Mesenteric fat pad (tissue), 1 donor: ENCODE measurements at regions not wholly inside any gene's neighbourhood (a gene's known extent, or its start where the extent isn't known, plus 50 kb on each side); places are given as distances from the start of the nearest gene placed in this dataset.
"Not testable (repeated sequence)": the region's sequence is repeated elsewhere in the genome, so short reads cannot be mapped to it uniquely, and the experiment has no call there.

Source experiments
- DNase-seq: peaks from one replicate; pipeline ENCODE4 v3.0.0-alpha.2; 2020; ENCODE audit warnings: low spot score
- donor health status: DM: yes; HTN: yes; CAD: no.

DNA sequence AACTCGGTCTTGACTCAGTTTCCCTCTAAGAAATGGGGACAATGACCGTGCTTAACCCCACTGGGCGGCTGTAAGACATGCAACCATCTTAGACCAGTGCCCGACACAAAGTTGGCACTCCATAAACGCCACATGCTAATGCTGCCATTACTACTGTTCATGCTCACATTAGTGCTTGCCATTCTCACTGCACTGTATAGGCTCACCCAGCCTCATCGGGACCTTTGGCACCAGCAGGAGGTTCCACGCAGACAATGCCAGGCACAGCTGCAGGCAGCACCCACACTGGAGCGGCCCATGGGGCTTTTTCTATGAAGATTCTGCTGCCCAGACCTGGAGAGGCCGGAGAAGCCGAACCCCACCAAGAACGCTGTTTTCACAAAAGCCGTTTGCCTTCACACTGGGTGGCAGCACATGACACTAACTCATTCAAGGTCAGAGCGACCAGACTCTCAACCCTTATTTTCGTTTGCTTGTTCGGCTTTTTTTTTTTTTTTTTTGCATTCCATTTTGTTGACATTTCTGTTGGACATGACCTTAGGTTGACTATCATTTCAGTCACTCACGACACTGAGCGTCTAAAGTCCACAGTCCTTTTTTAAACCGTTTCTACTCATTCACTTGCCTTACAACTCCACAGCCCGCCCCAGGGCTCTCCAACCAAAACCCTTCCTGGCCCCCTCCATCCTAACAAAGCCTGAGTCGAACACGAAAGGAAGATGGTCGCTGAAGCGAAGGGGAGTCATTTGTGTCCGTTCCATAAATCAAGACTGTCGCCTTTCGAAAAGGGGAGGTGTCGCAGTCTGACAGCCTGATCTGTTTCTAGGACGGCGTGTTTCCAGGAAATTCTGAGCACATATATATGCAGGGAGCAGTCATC, 124.4 kb upstream of the RNF32 start:
- no peak for DNase-seq

DNA sequence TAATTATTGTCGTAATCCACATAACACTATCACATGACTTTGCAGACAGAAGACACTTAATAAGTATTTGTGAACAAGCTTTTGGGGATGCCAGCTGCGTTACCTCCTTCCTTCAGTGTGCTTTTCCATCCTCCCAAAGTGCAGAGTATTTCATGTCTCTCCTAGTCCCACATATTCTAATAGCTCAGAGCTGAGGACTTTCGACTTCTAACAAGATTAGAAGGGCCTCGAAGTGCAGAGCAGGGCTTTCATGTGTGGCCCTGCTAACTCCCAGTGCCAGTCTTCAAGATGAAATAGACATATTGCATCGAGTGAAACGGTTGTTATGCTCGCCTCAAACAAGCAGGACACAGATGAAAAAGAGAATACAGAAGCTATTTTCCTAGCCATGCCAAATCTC, 125.7 kb upstream of the RNF32 start:
- DNase-seq = no peak

DNA sequence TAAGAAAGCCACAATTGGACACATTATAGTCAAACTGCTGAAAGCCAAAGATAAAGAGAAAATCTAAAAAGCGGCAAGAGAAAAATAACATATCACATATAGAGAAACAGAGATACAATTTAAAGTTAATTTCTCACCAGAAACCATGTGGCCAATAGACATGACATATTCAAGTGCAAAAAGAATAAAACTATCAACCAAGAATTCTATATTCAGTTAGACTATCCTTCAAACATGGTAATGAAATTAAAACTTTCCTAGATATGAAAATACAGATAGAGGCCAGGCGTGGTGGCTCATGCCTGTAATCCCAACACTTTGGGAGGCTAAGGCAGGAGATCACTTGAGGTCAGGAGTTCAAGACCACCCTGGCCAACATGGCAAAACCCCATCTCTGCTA, 129.1 kb upstream of the RNF32 start:
- no peak for DNase-seq

DNA sequence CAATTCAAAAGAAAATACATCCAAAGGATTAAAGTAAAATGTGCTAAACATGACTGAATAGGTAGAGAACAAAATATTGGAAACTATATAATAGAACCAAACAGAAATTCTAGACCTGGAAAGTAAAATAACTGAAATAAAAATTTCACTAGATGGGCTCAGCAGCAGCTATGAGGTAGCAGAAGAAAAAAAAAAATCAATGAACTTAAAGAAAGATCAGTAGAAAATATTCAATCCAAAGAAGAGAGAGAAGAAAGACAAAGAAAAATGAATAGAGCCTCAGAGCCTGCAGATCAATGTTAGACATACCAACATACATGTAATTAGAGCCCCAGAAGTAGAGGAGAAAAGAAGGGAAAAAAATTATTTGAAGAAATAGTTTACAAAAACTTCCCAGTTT, 129.6 kb upstream of the RNF32 start:
- no peak for DNase-seq

DNA sequence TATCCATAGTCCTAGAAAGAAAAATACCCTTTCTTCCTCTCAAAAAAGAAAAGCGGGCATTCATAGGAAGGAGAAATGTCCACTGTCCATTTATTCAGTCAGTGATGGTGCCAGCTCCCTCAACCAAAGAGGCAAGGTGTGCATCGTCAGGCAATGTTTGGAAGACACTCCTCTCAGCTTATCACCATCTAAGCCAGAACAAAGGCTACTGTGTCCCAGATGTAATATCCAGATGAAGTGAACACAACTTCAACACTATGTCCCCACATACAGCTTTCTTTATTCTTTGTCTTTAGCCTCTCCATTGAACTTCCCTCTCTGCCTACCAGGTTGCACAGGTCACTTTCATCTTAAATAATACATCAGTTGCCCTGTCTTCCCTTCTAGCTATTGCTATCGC, 131.4 kb upstream of the RNF32 start:
- no peak for DNase-seq

DNA sequence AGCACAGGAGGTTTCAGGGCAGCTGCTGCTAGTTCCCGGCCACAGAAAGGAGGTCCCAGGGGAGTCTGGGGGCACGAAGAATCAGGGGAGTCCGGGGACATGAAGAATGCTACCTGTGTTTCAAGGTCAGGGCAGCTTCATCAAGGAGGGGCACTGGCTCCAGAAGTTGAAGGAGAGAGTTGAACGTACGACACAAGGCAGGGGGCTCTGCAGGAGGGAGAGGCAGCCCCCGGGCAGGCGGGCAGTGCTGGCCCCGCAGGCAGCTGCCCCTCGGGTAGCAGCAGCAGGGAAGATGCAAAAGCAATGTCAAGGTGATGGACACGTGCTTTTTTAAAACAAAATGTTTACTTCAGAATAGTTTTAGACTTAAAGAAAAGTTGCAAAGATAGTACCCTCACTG, 134.7 kb upstream of the RNF32 start:
- no peak for DNase-seq

DNA sequence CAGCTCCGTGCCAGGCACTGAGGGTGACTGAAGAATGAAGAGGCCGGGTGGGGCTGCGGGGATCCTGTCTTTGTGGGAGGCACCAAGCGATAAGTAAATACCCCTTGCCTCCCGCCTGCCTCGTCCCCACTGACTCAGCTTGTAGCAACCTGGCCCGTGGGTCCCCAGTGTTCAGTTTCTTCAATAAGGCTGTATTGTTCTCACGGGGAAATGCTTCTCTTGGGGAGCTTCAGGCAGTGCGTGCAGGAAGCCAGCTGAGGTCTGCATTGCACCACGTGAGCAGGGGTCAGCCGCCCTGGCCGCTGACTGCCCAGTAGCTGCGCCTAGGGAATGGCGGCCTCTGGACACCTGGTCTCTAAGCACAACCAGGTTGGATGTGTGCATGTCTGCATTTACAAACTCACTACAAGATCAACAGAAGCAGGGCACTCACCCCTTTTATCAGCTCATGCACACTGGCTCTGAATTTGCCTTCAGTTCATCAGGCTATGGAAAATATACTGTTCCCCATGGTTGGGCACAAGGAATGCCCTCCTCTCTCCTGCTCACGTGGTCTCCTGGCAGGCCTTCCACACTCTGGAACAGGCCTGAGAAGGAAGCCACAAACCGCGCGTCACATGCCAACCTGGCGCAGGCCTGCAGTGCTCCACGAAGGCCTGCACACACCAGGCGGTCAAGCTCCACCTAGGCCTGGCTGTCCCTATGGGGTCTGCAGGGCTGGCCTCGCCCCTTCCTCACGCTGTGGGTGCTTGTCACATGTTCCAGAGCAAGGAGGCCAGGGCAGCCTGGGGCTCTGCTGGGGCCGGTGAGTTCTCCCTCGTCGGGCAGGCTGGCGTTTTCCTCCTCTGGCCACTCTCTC, 135.7 kb upstream of the RNF32 start:
- DNase-seq = no peak

DNA sequence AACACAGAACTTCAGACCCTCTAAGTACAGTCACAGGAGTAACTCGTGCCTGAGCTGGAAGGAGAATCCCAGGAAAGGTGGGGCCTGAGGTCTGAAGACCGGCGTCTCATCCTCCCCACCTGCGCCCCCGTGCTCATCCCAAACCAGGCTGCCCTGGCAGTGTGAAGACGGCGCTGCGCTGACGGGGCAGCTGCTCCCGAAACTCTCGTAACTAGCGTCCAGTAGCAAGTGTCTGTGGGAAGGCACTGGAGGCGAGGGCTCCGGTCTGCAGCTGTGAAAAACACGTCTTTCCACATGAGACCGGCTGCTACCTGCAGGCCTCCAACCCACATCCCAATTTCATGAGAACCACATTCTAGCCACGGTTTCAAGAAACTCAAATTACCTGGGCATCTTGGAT, 136.6 kb upstream of the RNF32 start:
- no peak for DNase-seq

DNA sequence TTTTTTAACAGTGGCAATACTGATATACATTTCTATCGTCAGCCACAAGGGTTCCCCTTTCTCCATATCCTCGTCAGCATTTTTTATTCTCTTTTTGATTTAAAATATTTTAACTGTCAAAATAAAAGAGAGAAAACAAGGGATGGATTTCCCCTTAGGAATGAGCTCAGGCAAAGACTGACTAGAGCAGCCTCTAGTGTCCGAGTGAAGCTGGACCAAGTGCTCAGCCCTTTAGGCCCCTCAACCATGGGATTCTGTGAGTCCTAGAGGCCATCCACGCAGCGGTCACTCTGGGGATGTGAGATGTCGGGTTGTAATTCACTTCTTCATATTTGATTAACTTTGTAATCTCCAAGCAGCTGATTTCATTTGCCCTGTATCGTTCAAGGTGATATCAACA, 137.4 kb upstream of the RNF32 start:
- no peak for DNase-seq

DNA sequence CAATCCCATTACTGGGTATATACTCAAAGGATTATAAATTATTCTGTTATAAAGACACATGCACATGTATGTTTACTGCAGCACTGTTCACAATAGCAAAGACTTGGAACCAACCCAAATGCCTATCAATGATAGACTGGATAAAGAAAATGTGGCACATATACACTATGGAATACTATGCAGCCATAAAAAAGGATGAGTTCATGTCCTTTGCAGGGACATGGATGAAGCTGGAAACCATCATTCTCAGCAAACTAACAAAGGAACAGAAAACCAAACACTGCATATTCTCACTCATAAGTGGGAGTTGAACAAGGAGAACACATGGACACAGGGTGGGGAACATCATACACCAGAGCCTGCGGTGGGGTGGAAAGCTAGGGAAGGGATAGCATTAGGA, 138.8 kb upstream of the RNF32 start:
- DNase-seq = not testable (repeated sequence)

DNA sequence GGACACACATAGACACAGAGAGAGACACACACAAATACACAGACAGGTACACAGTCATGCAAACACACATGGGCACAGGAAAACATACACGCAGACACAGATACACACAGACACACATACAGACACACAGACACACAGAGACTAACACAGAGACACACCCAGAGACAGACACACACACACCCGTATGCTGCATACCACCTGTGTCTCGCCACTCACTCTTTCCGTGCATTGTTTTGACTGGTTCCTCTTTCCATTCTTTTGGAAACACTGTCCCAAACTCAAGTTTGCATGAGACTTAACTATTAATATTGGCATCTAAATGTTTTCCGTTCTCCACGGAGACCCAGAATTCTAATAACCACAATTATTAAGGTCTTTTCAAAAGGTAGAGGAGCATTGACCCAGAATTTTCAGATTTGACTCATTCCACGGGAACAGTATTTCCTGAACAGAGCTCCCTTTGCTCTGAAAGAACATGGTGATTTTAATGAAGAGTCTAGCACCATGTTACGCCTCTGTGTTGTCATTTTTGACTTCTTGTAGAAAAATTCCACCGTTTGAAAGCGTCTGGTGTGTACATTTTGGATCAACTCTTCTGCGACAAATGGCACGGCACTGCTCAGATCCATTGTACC, 141.2 kb upstream of the RNF32 start:
- DNase-seq = no peak

DNA sequence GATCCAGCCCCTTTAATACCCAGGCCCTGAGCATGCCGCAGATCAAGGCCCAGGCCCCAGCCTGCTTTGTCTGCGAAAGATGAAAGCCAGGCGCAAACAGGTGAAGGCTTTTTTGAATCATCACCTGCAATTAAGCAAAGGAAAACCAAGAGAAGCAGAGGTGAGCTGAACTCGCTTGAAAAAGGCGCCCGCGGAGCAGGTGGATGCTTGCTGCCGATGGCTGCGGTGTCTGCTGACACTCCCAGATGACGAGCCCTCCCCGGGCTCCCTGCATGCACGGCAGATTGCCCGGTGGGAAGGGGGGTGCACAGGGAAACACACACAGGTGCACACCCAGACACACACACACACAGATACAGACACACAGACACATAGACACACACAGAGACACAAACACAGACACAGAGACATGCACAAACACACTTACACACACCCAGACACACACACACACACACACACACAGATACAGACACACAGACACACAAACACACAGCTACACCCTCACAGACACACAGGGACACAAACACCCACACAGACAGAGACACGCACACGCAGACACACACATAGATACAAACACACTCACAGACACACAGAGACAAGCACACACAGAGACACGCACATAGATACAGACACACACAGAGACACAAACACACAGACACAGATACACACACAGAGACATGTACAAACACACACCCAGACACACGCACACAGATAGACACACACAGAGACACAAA, 142.6 kb upstream of the RNF32 start:
- no peak for DNase-seq

DNA sequence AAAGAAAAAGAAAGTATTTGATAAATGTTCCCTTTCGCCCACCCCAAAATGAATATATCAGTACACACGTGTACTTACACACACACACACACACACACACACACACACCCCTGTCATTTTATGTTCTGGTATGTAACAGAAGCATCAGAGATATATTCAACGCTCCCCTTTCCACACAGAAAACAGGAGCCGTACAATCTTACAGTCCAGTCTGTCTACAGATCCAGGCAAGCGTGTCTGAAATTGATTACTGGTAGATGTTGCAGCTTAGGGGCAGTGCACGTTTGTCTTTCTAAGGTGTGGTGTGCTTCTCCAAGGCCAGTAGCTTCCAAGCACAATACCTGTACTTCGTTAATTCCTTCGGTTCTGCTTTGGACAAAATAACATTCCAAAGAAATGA, 143.7 kb upstream of the RNF32 start:
- no peak for DNase-seq

DNA sequence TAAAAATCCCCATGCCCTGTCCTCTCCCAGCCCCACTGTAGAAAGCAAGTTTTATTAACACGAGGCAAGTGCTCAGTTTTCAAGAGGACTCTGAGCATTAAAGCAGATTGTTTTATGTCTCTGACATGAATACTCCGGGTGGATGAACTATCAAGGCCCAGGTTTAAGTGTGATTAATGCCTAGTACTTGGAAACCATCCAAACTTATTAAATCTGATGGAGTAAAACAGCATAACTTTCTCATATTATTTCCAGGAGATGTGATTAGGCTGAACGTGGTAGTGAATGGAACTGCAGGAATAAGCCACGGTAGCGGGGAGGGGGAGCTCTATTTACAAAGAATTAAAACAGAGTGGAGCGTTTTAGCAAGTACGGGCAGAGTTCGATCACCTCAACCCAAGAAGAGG, 144.2 kb upstream of the RNF32 start:
- DNase-seq = no peak

DNA sequence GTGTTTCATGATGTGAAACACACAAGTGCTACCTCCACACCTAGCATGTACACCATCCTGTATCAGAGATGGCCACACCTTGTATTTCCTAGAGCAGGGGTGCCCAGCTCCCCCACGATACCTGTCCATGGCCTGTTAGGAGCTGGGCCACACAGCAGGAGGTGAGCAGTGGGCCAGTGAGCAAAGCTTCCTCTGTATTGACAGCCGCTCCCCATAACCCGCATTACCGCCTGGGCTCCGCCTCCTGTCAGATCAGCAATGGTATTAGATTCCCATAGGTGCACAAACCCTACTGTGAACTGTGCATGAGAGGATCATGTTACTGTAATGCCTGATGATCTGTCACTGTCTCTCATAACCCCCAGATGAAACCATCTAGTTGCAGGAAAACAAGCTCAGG, 145.6 kb upstream of the RNF32 start:
- no peak for DNase-seq

DNA sequence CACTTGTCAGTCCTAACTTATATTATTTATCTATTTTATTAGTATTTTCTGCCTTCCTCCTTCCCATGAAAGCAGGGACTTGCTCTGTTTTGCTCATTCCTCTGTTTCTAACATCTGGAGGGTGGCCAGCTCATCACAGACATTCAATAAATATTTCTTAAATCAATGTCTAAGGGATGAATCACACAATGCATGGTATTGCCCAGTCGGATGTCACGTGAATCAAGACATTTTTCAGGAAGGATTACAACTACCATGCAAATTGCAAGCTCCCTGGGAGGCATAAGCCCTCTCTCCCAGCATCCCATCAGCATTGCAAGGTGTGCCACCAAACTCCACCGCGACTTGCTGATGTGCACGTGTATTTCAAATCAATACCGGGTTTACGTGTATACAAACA, 146.6 kb upstream of the RNF32 start:
- DNase-seq = no peak

DNA sequence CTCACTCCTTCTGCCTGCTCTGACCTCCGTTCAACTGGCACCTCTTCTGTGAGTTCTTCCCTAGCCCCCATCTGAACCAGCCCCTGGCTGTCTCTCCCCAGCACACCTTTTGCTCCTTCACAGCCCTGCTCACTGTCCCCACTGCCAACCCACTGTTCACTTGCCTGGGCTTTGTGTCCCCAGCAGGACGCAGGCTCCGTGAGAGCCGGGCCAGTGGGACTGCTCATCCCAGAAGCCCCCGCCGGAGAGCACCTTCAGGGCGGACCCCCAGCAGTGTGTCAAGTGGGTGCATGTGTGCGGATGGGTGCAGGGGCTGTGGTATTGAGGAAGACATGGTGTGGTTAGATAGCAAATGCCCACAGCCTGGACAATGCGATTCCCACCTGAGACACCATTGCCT, 148.4 kb upstream of the RNF32 start:
- no peak for DNase-seq

DNA sequence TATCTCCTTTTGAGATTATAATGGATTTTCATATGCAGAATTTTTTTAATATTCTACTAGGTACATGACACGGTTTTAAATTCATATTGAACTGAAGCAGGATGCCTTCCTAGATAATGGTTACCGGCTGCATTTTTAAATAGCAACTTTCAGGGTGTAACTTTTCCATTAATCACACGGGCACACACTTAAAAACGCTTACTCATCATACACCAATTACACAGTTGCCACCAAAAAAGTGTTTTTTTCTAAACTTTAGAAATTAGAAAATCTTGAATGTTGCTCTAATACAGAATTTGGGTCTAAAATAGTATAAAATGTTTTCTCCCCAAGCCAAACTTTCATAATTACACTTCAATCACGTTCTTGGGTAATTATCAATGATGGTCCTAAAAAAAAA, 149.1 kb upstream of the RNF32 start:
- DNase-seq = no peak

DNA sequence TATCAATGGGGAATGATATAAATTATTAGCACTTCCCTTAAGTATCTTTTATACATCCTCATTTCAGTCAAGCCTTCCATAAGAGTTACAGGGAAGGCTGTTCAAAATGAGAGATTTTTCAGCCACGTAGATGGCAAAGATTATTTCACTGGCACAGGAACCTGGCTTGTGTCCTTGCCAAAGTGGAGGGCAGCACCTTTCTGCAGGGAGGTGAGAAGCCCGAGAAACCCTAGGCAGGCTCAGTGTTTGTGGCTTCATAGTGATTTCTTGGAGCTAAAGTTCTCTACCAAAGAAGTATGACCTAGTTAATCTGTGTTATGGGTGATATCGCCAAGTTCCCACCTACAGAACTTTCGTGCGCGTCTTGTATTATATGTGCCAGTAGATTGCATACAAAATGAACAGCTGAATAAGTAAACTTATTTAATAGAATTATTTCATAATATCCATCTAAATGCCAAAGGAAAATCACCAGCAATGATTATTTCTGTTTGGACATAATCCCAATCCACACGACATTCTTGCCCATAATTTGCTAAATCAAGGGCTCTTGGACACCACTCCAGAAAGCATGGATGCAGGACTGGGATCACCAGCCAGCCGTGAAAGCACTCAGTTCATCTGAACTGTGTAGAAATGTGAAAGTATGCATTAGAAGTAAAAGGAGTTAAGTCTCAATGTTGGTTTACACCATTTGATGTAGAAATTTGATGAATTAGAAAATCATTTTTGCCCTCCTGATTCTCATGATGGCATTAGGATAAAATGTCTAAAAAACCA, 150.4 kb upstream of the RNF32 start:
- DNase-seq = no peak

DNA sequence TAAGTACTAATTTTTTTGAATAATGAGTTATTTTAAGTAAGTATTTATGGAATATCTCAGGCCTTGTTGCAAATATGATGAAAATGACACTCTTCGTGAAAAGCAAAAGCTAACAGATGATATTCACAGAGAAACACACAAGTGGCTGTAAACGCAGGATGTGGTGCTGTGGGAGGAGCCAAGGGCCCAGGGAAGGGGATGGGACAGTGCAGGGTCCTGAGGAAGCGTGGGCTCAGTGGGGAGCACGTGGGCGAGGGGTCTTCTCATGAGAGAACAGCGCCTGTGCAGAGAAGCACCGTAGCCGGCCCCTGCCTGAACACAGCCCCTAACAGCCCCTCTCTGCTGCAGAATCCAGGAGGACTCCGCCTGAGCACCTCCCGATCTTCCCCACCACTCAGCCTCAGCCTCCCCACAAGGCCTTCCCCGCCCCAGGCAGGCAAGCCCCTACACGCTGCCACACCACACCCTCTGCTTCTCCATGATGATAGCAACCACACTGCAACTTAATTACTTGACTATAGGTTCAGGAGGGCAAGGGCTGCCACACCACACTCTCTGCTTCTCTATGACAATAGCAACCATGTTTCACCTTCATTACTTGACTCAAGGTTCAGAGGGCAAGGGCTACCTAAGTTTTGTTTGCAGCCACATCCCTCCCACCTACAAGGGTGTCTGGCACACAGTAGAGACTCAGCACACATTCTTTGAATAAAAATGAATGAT, 152.6 kb upstream of the RNF32 start:
- DNase-seq = no peak
